ENCODE measurements at regions not wholly inside any gene's neighbourhood (a gene's known extent, or its start where the extent isn't known, plus 50 kb on each side); places are given as distances from the start of the nearest gene placed in this dataset.

GRCh38 chr13:30049692-30050091 lies 199.3 kb upstream of the UBL3 start:
- intact Hi-C loops (cut with micrococcal nuclease): no loop called here
- Mint-ChIP-seq H3K27me3 (ENCODE audit: insufficient read depth, unreplicated experiment) (no peaks in the 10 kb centered on the region), H3K9me3 (ENCODE audit: unreplicated experiment) (peaks cover 7% of the 10 kb centered on the region), H3K4me1 (ENCODE audit: insufficient read depth, unreplicated experiment) (peaks cover 23% of the 10 kb centered on the region), H3K27ac (ENCODE audit: low read depth, unreplicated experiment) (no peak overlapping the region), H3K4me3 (ENCODE audit: unreplicated experiment) (no peak overlapping the region), H3K36me3 (ENCODE audit: insufficient read depth, unreplicated experiment) (no peaks in the 10 kb centered on the region)
- DNase-seq (ENCODE audit: unreplicated experiment): peak; percentile 42
- TF ChIP-seq, protein P1, sequence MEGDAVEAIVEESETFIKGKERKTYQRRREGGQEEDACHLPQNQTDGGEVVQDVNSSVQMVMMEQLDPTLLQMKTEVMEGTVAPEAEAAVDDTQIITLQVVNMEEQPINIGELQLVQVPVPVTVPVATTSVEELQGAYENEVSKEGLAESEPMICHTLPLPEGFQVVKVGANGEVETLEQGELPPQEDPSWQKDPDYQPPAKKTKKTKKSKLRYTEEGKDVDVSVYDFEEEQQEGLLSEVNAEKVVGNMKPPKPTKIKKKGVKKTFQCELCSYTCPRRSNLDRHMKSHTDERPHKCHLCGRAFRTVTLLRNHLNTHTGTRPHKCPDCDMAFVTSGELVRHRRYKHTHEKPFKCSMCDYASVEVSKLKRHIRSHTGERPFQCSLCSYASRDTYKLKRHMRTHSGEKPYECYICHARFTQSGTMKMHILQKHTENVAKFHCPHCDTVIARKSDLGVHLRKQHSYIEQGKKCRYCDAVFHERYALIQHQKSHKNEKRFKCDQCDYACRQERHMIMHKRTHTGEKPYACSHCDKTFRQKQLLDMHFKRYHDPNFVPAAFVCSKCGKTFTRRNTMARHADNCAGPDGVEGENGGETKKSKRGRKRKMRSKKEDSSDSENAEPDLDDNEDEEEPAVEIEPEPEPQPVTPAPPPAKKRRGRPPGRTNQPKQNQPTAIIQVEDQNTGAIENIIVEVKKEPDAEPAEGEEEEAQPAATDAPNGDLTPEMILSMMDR (IDR thresholded peaks at IDR 0.05; ENCODE audit: unreplicated experiment): no peak
- POLR2A ChIA-PET: interaction anchor here (0.6 kb wide), 2 partner anchors 56 to 499 kb away, joined by 3 read pairs; no protein-coding TSS in a partner anchor
- CTCF ChIA-PET: no interaction called here
- no TSS peak for BruUV-seq (replicated peaks)

- DNase-seq (ENCODE audit: unreplicated experiment): no peak
- intact Hi-C loops (cut with micrococcal nuclease): no loop called here
- H3K4me3 Mint-ChIP-seq (ENCODE audit: unreplicated experiment): no peak overlapping the region
- CTCF ChIA-PET: interaction anchor here (0.5 to 1.5 kb wide), 2 partner anchors 64 to 967 kb away, joined by 3 read pairs; no protein-coding TSS in a partner anchor
- POLR2A ChIA-PET: no interaction called here
- peaks cover 23% of the 10 kb centered on the region for H3K4me1 Mint-ChIP-seq (ENCODE audit: insufficient read depth, unreplicated experiment)
- no peak overlapping the region for H3K27ac Mint-ChIP-seq (ENCODE audit: low read depth, unreplicated experiment)
- no peaks in the 10 kb centered on the region for H3K36me3 Mint-ChIP-seq (ENCODE audit: insufficient read depth, unreplicated experiment)
- H3K9me3 Mint-ChIP-seq (ENCODE audit: unreplicated experiment): no peaks in the 10 kb centered on the region
- no TSS peak for BruUV-seq (replicated peaks)
- H3K27me3 Mint-ChIP-seq (ENCODE audit: insufficient read depth, unreplicated experiment): no peaks in the 10 kb centered on the region
- TF ChIP-seq, protein P1 (IDR thresholded peaks at IDR 0.05; ENCODE audit: unreplicated experiment): no peak
Observed at GRCh38 chr13:30047154-30047874, 196.9 kb upstream of the UBL3 start.

DNA sequence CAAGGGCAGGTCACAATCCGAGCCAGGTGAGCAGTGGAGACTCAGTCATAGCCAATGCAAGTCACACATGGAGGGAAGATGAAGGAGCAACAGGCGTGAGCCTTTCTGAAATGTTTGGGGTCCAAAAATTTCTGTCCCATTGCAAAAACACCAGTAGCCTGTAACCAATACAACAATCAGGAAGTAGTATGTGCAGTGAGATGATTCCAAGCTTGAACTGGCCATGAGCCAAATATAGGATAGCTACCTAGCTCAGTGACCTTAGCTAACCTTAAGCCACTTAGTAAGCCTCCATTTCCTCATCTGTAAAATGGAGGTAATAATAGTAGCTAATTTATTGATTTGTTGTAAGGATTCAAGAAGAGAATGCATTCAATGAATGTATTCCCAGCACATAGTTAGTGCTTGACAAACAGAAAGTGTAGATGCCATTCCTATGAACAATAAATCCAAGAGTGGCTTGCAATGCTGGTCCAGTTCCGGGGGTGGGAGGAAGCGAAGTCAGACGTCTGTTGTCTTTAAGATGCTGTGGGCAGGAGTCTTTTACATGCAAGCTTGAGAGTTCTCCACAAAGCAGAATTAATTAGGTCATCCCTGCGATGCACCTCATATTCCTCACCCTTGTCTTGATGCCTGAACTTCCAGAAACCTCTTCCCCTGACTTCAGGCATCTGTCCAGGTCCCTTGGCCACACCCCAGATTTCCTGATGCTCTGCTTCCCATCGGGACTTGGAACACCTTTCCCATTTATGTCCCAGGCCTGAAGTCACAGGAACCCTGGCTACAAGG lies 195.7 kb upstream of the UBL3 start:
- CTCF ChIA-PET: interaction anchor here (1.5 kb wide), 1 partner anchor 65 kb away, joined by 3 read pairs; no protein-coding TSS in a partner anchor
- Mint-ChIP-seq H3K36me3 (ENCODE audit: insufficient read depth, unreplicated experiment) (no peaks in the 10 kb centered on the region), H3K9me3 (ENCODE audit: unreplicated experiment) (no peaks in the 10 kb centered on the region), H3K27ac (ENCODE audit: low read depth, unreplicated experiment) (no peak overlapping the region), H3K4me3 (ENCODE audit: unreplicated experiment) (no peak overlapping the region), H3K27me3 (ENCODE audit: insufficient read depth, unreplicated experiment) (no peaks in the 10 kb centered on the region), H3K4me1 (ENCODE audit: insufficient read depth, unreplicated experiment) (peaks cover 23% of the 10 kb centered on the region)
- peak; percentile 20 for DNase-seq (ENCODE audit: unreplicated experiment)
- TF ChIP-seq, protein P1 (IDR thresholded peaks at IDR 0.05; ENCODE audit: unreplicated experiment): no peak
- POLR2A ChIA-PET: no interaction called here
- intact Hi-C loops (cut with micrococcal nuclease): no loop called here
- BruUV-seq (replicated peaks): no TSS peak

DNA sequence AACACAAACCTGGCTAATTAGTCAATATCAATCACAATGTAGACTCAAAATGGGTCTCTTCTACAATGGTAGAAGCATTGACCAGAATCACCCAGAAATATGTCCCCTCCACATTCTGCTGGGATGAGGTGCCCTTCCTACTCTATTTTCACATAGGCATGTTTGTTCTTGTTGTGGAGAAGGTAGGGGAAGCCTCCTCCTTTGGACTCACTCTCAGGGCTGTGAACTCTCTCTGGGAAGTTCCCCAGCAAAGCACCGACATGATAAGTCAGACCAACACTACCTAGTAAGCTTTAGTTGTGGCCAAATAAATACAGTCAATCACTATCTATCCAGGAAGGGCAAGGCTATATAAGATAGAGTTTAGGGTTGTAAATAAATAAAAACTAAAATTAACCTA lies 194.5 kb upstream of the UBL3 start:
- peaks cover 23% of the 10 kb centered on the region for H3K4me1 Mint-ChIP-seq (ENCODE audit: insufficient read depth, unreplicated experiment)
- TF ChIP-seq, protein P1 (IDR thresholded peaks at IDR 0.05; ENCODE audit: unreplicated experiment): no peak
- POLR2A ChIA-PET: no interaction called here

More for the DNA sequence above, 194.5 kb upstream of the UBL3 start:
- BruUV-seq (replicated peaks): no TSS peak
- no peaks in the 10 kb centered on the region for H3K9me3 Mint-ChIP-seq (ENCODE audit: unreplicated experiment)
- H3K4me3 Mint-ChIP-seq (ENCODE audit: unreplicated experiment): no peak overlapping the region
- H3K36me3 Mint-ChIP-seq (ENCODE audit: insufficient read depth, unreplicated experiment): no peaks in the 10 kb centered on the region
- intact Hi-C loops (cut with micrococcal nuclease): no loop called here
- no peak for DNase-seq (ENCODE audit: unreplicated experiment)
- H3K27me3 Mint-ChIP-seq (ENCODE audit: insufficient read depth, unreplicated experiment): no peaks in the 10 kb centered on the region
- no peak overlapping the region for H3K27ac Mint-ChIP-seq (ENCODE audit: low read depth, unreplicated experiment)
- CTCF ChIA-PET: no interaction called here

Measured in MCF 10A (cell line).